ENCODE measurements at regions not wholly inside any gene's neighbourhood (a gene's known extent, or its start where the extent isn't known, plus 50 kb on each side); places are given as distances from the start of the nearest gene placed in this dataset.
"Not testable (repeated sequence)": the region's sequence is repeated elsewhere in the genome, so short reads cannot be mapped to it uniquely, and the experiment has no call there.

GRCh38 chr5:44756097-44756496 is 52.6 kb upstream of the MRPS30 start:
- not testable (repeated sequence) for DNase-seq

DNA sequence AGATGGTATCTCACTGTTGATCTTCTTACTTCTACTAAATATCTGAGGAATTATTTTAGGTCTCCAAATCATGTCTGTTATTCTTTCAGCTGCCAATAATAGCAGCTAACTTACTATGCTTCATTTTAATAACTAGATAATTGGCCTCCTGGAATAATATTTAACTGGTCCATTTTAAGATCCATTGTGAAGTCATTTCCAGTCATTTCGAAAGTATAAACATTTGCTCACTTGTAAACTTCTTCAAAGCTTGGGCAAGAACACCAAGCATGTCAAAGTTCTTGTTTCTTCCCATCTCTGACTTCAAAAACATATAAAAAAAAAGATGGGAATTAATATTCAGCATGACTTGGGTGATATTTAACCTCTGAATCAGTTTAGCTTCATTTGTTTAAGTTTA is 61.4 kb upstream of the MRPS30 start:
- no peak for DNase-seq

- DNase-seq = no peak
Measured at GRCh38 chr5:44740660-44741059, 68.1 kb upstream of the MRPS30 start.

- no peak for DNase-seq
Measured at GRCh38 chr5:44729536-44729935, 79.2 kb upstream of the MRPS30 start.

- DNase-seq = no peak
Measured at GRCh38 chr5:44727100-44727499, 81.6 kb upstream of the MRPS30 start.

DNA sequence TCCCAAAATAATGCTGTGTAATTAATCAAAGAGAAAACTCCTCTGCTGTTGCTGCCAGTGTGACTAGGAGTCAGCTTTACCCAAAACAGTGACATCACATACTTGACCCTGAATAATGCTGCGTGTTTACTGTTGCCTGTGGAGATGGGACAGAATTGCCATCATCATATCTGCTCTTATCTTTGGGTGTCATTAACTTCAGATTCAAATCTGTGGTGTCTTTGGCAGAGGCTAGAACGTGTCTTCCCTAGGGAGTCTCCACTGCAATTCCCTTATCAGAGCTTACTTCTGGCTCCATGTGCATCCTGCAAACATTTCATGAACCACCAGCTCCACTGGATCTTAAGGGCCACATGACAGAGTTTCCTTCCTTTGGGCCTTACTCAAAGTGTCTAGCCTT is 88.9 kb upstream of the MRPS30 start:
- DNase-seq = no peak

DNA sequence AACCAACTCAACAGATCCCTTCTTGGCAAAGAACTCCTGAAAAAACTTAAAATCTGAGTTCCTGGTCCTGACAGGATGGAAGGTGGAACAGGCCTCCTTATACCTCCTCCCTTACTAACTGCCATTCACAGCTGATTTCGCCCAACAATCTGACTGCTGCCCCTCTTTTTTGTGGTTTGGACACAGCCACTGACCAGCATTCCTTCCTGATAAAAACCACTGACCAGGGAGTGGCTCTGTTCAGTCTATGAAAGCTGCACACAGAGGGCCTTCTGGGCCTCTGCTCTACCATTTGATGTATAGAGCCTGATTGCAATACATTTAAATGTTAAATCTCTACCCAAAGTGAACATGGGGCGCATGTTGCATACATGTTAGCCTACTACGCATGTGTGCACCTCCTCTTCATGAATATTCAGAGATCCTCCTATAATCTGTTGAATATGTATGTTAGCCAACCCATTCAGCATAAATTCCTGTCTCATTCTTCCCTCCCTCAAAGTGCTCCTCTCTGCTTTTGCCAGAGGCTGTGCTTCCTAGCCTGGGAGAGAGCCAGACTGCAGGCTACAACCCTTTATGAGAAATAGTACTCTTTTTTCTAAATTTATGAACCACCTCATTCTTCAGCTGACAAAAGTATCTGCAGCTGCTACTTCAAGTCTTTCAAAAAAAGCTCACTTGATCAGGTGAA is 93.7 kb upstream of the MRPS30 start:
- no peak for DNase-seq

GRCh38 chr5:44713446-44713845 is 95.3 kb upstream of the MRPS30 start:
- no peak for DNase-seq

GRCh38 chr5:44711901-44712300 is 96.8 kb upstream of the MRPS30 start:
- no peak for DNase-seq

GRCh38 chr5:44708602-44709001 is 100.1 kb upstream of the MRPS30 start:
- DNase-seq = no peak

- no peak for DNase-seq
Measured at GRCh38 chr5:44707721-44708120, 101.0 kb upstream of the MRPS30 start.

DNA sequence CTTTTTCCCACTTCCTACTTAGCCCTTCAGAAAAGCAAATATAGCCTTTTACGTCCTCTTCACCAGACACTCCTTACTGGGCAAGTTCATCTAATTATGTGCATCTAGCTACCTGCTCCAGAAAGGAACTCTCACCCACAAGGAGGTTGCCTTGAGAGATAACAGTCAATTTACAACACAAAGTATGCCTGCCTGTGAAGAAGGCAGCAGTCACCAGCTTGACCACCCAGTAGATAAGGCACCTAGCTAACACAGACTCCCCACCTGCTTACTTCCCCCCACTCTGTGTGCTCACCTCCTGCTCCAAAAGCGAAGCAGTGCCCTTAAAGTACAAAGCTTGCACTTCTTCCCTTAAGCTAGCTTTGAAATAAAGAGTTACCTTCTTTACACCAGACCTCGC is 111.7 kb upstream of the MRPS30 start:
- DNase-seq = no peak

DNA sequence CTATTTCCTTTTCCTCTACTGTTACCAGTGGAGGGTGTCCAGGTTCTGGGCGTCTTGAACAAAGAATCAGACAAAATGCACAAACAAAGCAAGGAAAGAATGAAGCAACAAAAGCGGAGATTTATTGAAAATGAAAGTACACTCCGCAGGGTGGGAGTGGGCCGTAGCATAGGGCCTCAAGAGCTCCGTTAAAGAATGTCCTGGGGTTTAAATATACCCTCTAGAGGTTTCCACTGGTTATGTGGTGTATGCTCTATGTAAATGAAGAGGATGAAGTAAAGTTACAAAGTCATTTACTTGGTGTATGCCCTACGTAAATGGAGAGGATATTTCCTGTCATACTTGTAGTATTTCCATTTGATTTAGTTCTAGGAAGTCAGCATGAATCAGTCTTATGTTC is 113.5 kb upstream of the MRPS30 start:
- no peak for DNase-seq

GRCh38 chr5:44691802-44692201 is 116.9 kb upstream of the MRPS30 start:
- DNase-seq = no peak

DNA sequence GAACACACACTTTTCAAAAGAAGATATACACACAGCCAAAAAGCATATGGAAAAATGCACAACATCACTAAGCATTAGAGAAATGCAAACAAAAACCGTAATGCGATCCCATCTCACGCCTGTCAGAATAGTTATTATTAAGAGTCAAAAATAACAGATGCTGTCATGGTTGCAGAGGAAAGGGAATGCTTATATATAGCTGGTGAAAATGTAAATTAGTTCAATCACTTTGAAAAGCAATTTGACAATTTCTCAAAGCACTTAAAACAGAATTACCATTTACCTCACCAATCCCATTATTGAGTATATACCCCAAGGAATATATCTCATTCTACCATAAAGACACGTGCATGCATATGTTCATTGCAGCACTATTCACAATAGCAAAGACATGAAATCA is 126.8 kb upstream of the MRPS30 start:
- no peak for DNase-seq

- no peak for DNase-seq
Measured at GRCh38 chr5:44679214-44679613, 129.5 kb upstream of the MRPS30 start.

DNA sequence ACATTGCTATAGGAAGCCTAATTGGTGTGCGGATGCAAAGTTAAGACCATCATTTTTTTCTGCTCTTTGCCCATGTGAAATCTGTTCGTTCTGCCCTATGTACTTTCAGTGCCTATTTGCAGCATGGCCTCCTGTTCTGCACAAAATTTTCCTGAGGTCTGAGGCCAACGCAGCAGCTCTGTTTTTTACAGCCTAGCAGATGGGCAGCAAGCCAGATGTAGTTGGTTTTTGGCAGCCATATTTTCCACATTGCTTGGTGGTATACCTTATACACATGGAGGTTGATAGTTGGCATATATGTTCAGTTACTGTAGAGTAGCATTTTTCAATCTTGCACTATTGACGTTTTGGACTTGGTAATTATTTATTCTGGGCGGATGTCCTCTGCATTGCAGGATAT is 133.5 kb upstream of the MRPS30 start:
- no peak for DNase-seq

GRCh38 chr5:44674461-44674860 is 134.3 kb upstream of the MRPS30 start:
- no peak for DNase-seq

DNA sequence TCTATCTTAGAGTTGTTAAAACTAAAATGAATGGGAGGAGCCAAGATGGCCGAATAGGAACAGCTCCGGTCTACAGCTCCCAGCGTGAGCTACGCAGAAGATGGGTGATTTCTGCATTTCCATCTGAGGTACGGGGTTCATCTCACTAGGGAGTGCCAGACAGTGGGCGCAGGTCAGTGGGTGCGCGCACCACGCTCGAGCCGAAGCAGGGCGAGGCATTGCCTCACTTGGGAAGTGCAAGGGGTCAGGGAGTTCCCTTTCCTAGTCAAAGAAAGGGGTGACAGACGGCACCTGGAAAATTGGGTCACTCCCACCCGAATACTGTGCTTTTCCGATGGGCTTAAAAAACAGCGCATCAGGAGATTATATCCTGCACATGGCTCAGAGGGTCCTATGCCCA is 140.3 kb upstream of the MRPS30 start:
- DNase-seq = not testable (repeated sequence)

DNA sequence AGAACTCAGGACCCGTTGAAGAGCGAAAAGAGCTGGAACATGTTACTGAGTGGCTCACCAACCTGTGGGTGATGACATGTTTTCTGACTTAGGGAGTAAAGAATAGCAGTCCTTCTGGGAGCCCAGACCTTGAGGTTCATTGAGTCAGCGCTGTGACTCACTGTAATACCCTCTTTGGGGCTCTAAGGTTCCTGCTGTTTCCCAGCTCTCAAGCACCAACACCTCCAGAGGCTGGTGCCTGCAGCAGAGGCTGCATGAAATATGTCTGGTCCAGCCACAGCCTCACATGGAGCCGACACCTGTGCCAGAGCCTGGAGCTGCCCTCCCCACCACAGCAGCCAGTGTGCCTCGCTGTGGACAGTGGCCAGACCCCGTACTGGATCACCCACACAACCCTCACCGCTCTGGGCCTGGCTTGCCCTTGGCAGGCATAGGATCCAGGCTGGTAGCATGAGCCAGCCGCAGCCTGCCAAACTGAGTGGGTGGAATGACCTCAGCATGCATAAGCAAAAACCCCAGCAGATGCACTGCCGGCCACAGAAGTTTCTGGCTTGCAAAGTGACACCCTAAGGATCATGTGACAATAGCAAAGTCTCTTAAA is 143.5 kb upstream of the MRPS30 start:
- DNase-seq = no peak

DNA sequence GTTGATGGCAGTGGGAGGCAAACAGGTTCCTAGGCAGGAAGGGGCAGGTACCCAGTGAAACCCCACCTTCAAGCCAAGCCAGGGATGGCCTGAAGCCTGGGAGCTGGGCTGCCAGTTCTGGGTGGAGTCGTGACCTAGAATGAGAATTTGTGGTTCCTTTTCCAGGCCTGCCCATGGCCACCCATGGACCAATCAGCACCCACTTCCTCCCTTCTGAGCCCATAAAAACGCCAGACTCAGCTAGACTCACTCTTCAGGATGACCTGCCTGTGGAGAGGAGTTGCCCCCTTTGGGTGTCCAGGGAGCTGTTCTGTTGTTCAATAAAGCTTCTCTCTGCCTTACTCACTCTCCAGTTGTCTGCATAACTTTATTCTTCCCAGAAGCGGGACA is 144.0 kb upstream of the MRPS30 start:
- DNase-seq = no peak

- DNase-seq = no peak
Measured at GRCh38 chr5:44663991-44664710, 144.6 kb upstream of the MRPS30 start.

- no peak for DNase-seq
Measured at GRCh38 chr5:44661851-44662250, 146.9 kb upstream of the MRPS30 start.

- DNase-seq = no peak
Measured at GRCh38 chr5:44660251-44660650, 148.5 kb upstream of the MRPS30 start.
